NCI-H460 (cell line): ENCODE measurements at regions not wholly inside any gene's neighbourhood (a gene's known extent, or its start where the extent isn't known, plus 50 kb on each side); places are given as distances from the start of the nearest gene placed in this dataset.
"Not testable (repeated sequence)": the region's sequence is repeated elsewhere in the genome, so short reads cannot be mapped to it uniquely, and the experiment has no call there.

Experiments
- DNase-seq: peaks from one replicate; pipeline ENCODE4 v3.0.0-alpha.2; 2016; ENCODE audit warnings: low read depth; ENCODE audit errors: extremely low read depth

GRCh38 chr11:13782390-13783075, 114.1 kb downstream of the FAR1 start:
- DNase-seq, result no peak

GRCh38 chr11:13784441-13784840, 116.0 kb downstream of the FAR1 start:
- DNase-seq, result no peak

- DNase-seq, result no peak
These were observed 116.4 kb downstream of the FAR1 start for GRCh38 chr11:13784855-13785254.

GRCh38 chr11:13786688-13787087, 118.2 kb downstream of the FAR1 start:
- DNase-seq, result no peak

- not testable (repeated sequence) for DNase-seq
These were observed 129.1 kb downstream of the FAR1 start for GRCh38 chr11:13797616-13798015.

GRCh38 chr11:13800901-13801300, 132.4 kb downstream of the FAR1 start:
- DNase-seq, result no peak

- DNase-seq, result no peak
These were observed 144.2 kb upstream of the SPON1 start for GRCh38 chr11:13818325-13818724.

- no peak for DNase-seq
These were observed 135.8 kb upstream of the SPON1 start for GRCh38 chr11:13826505-13827278.

GRCh38 chr11:13831696-13832095, 130.8 kb upstream of the SPON1 start:
- DNase-seq, result no peak

- no peak for DNase-seq
These were observed 128.1 kb upstream of the SPON1 start for GRCh38 chr11:13834463-13834862.

GRCh38 chr11:13836666-13837065, 125.9 kb upstream of the SPON1 start:
- no peak for DNase-seq

GRCh38 chr11:13837286-13837685, 125.2 kb upstream of the SPON1 start:
- DNase-seq, result no peak

- DNase-seq, result no peak
These were observed 121.1 kb upstream of the SPON1 start for GRCh38 chr11:13841393-13841792.

- DNase-seq, result no peak
These were observed 114.5 kb upstream of the SPON1 start for GRCh38 chr11:13848031-13848430.

GRCh38 chr11:13850231-13851005, 112.1 kb upstream of the SPON1 start:
- no peak for DNase-seq

GRCh38 chr11:13851691-13852090, 110.8 kb upstream of the SPON1 start:
- no peak for DNase-seq

GRCh38 chr11:13852481-13852880, 110.0 kb upstream of the SPON1 start:
- no peak for DNase-seq

GRCh38 chr11:13857828-13858227, 104.7 kb upstream of the SPON1 start:
- DNase-seq, result no peak

- no peak for DNase-seq
These were observed 102.6 kb upstream of the SPON1 start for GRCh38 chr11:13859892-13860291.

GRCh38 chr11:13861411-13861810, 101.1 kb upstream of the SPON1 start:
- no peak for DNase-seq

- no peak for DNase-seq
These were observed 99.6 kb upstream of the SPON1 start for GRCh38 chr11:13862845-13863392.
